ENCODE measurements at regions not wholly inside any gene's neighbourhood (a gene's known extent, or its start where the extent isn't known, plus 50 kb on each side); places are given as distances from the start of the nearest gene placed in this dataset.

GRCh38 chr1:176341656-176342055 is 121.3 kb upstream of the PAPPA2 start:
- no peak overlapping the region for H2BK12ac ChIP-seq (ENCODE audit: low read length)
- no peaks in the 10 kb centered on the region for H3K36me3 ChIP-seq (replicated peaks in 1 of 2; ENCODE audit: control insufficient read depth in 2 of 2, insufficient read depth in 2 of 2, low read length in 2 of 2)
- H3K27me3 ChIP-seq (ENCODE audit: control insufficient read depth in 3 of 3, insufficient read depth in 3 of 3, low read depth in 1 of 3, low read length in 3 of 3) = no peaks in the 10 kb centered on the region
- no peak overlapping the region for H3K23ac ChIP-seq (ENCODE audit: low read depth, low read length, poor library complexity)
- no peak overlapping the region for H3K18ac ChIP-seq (ENCODE audit: low read length)
- H2BK5ac ChIP-seq (ENCODE audit: low read length) = no peak overlapping the region
- no peak overlapping the region for H2AK5ac ChIP-seq (ENCODE audit: low read depth, low read length)
- H3K14ac ChIP-seq (ENCODE audit: low read length) = no peak overlapping the region
- H2AFZ ChIP-seq (ENCODE audit: low read length) = no peak overlapping the region
- no peak overlapping the region for H2BK15ac ChIP-seq (ENCODE audit: low read length)
- DNase-seq (ENCODE audit: low spot score) = no peak
- H4K8ac ChIP-seq (ENCODE audit: low read depth, low read length) = no peak overlapping the region
- no peaks in the 10 kb centered on the region for H3K4me1 ChIP-seq (ENCODE audit: control insufficient read depth in 2 of 2, insufficient read depth in 1 of 2, low read depth in 1 of 2, low read length in 2 of 2)
- H3K9ac ChIP-seq (ENCODE audit: low read depth, low read length, poor library complexity) = no peak overlapping the region
- no peaks in the 10 kb centered on the region for H3K79me1 ChIP-seq (ENCODE audit: low read depth, low read length)
- no peak overlapping the region for H3K4ac ChIP-seq (ENCODE audit: low read length)
- no peak overlapping the region for H3K27ac ChIP-seq (replicated peaks; ENCODE audit: low read length)
- peaks cover 0 to 5% of the 10 kb centered on the region in 2 donors for H3K9me3 ChIP-seq (replicated peaks in 1 of 2; ENCODE audit: control insufficient read depth in 2 of 2, insufficient read depth in 1 of 2, low read depth in 1 of 2, low read length in 2 of 2)
- no peak overlapping the region for H4K91ac ChIP-seq (ENCODE audit: low read depth, low read length, poor library complexity)
- no peak overlapping the region for H2BK120ac ChIP-seq (ENCODE audit: low read depth, low read length)
- H3K4me3 ChIP-seq (ENCODE audit: low read length in 2 of 2) = no peak overlapping the region
- no CpG with 5 or more reads among the region's 3 CpGs for WGBS, 2 donors (ENCODE audit: extremely low coverage in 2 of 2, insufficient read length in 2 of 2, insufficient replicate concordance in 1 of 2)
- no peak overlapping the region for H3K4me2 ChIP-seq (ENCODE audit: insufficient read depth, low read length, poor library complexity, severe bottlenecking)

DNA sequence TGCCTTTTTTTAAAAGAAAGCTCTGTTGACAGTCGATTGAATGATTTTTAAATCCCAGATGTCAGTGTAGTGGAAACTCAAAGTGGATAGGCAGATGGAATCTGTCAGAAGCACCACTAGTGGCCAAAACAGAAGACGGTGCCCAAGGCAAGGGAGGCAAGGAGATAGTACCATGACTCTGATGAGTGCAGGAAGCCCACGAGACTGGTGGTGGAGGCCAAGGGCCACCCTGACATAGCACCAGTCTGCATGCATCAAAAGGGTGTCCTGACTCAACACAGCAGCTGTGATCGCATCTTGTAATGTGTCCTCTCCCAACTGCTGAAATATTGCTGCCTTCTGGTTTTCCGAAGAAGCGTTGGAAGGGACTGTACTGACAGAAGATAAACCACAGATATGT is 124.1 kb upstream of the PAPPA2 start:
- no peak overlapping the region for H2BK120ac ChIP-seq (ENCODE audit: low read depth, low read length)
- no peaks in the 10 kb centered on the region for H3K4me1 ChIP-seq (ENCODE audit: control insufficient read depth in 2 of 2, insufficient read depth in 1 of 2, low read depth in 1 of 2, low read length in 2 of 2)
- no peak overlapping the region for H3K18ac ChIP-seq (ENCODE audit: low read length)
- H3K9me3 ChIP-seq (replicated peaks in 1 of 2; ENCODE audit: control insufficient read depth in 2 of 2, insufficient read depth in 1 of 2, low read depth in 1 of 2, low read length in 2 of 2) = no peaks in the 10 kb centered on the region
- H3K4ac ChIP-seq (ENCODE audit: low read length) = no peak overlapping the region
- H2BK12ac ChIP-seq (ENCODE audit: low read length) = no peak overlapping the region
- H2BK5ac ChIP-seq (ENCODE audit: low read length) = no peak overlapping the region
- H4K91ac ChIP-seq (ENCODE audit: low read depth, low read length, poor library complexity) = no peak overlapping the region
- no peak overlapping the region for H2AK5ac ChIP-seq (ENCODE audit: low read depth, low read length)
- no peaks in the 10 kb centered on the region for H3K79me1 ChIP-seq (ENCODE audit: low read depth, low read length)
- no peak overlapping the region for H3K4me3 ChIP-seq (ENCODE audit: low read length in 2 of 2)
- H3K27ac ChIP-seq (replicated peaks; ENCODE audit: low read length) = no peak overlapping the region
- H3K27me3 ChIP-seq (ENCODE audit: control insufficient read depth in 3 of 3, insufficient read depth in 3 of 3, low read depth in 1 of 3, low read length in 3 of 3) = no peaks in the 10 kb centered on the region
- H2BK15ac ChIP-seq (ENCODE audit: low read length) = no peak overlapping the region
- H3K14ac ChIP-seq (ENCODE audit: low read length) = no peak overlapping the region
- H4K8ac ChIP-seq (ENCODE audit: low read depth, low read length) = no peak overlapping the region
- WGBS, 2 donors (ENCODE audit: extremely low coverage in 2 of 2, insufficient read length in 2 of 2, insufficient replicate concordance in 1 of 2) = no CpG with 5 or more reads among the region's 6 CpGs
- no peaks in the 10 kb centered on the region for H3K36me3 ChIP-seq (replicated peaks in 1 of 2; ENCODE audit: control insufficient read depth in 2 of 2, insufficient read depth in 2 of 2, low read length in 2 of 2)
- H3K9ac ChIP-seq (ENCODE audit: low read depth, low read length, poor library complexity) = no peak overlapping the region
- H3K23ac ChIP-seq (ENCODE audit: low read depth, low read length, poor library complexity) = no peak overlapping the region
- H3K4me2 ChIP-seq (ENCODE audit: insufficient read depth, low read length, poor library complexity, severe bottlenecking) = no peak overlapping the region
- no peak overlapping the region for H2AFZ ChIP-seq (ENCODE audit: low read length)
- DNase-seq (ENCODE audit: low spot score) = no peak

- Histone ChIP-seq H2BK120ac (ENCODE audit: low read depth, low read length) (no peak overlapping the region), H3K27me3 (ENCODE audit: control insufficient read depth in 3 of 3, insufficient read depth in 3 of 3, low read depth in 1 of 3, low read length in 3 of 3) (no peaks in the 10 kb centered on the region), H3K27ac (replicated peaks; ENCODE audit: low read length) (no peak overlapping the region), H3K18ac (ENCODE audit: low read length) (no peak overlapping the region), H3K14ac (ENCODE audit: low read length) (no peak overlapping the region), H3K4me1 (ENCODE audit: control insufficient read depth in 2 of 2, insufficient read depth in 1 of 2, low read depth in 1 of 2, low read length in 2 of 2) (no peaks in the 10 kb centered on the region), H3K4me3 (ENCODE audit: low read length in 2 of 2) (no peak overlapping the region), H2AK5ac (ENCODE audit: low read depth, low read length) (no peak overlapping the region), H2BK12ac (ENCODE audit: low read length) (no peak overlapping the region), H4K8ac (ENCODE audit: low read depth, low read length) (no peak overlapping the region), H3K9ac (ENCODE audit: low read depth, low read length, poor library complexity) (no peak overlapping the region), H2BK5ac (ENCODE audit: low read length) (no peak overlapping the region), H2BK15ac (ENCODE audit: low read length) (no peak overlapping the region), H2AFZ (ENCODE audit: low read length) (no peak overlapping the region), H3K9me3 (replicated peaks in 1 of 2; ENCODE audit: control insufficient read depth in 2 of 2, insufficient read depth in 1 of 2, low read depth in 1 of 2, low read length in 2 of 2) (no peaks in the 10 kb centered on the region), H3K4ac (ENCODE audit: low read length) (no peak overlapping the region), H3K4me2 (ENCODE audit: insufficient read depth, low read length, poor library complexity, severe bottlenecking) (no peak overlapping the region), H3K23ac (ENCODE audit: low read depth, low read length, poor library complexity) (no peak overlapping the region), H3K36me3 (replicated peaks in 1 of 2; ENCODE audit: control insufficient read depth in 2 of 2, insufficient read depth in 2 of 2, low read length in 2 of 2) (no peaks in the 10 kb centered on the region), H4K91ac (ENCODE audit: low read depth, low read length, poor library complexity) (no peak overlapping the region), H3K79me1 (ENCODE audit: low read depth, low read length) (no peaks in the 10 kb centered on the region)
- WGBS, 2 donors (ENCODE audit: extremely low coverage in 2 of 2, insufficient read length in 2 of 2, insufficient replicate concordance in 1 of 2) = no CpG with 5 or more reads among the region's 3 CpGs
- no peak for DNase-seq (ENCODE audit: low spot score)
Measured at GRCh38 chr1:176330782-176331181, 123.7 kb upstream of the COP1 start.

GRCh38 chr1:176325664-176326063 is 118.6 kb upstream of the COP1 start:
- Histone ChIP-seq H4K8ac (ENCODE audit: low read depth, low read length) (no peak overlapping the region), H3K36me3 (replicated peaks in 1 of 2; ENCODE audit: control insufficient read depth in 2 of 2, insufficient read depth in 2 of 2, low read length in 2 of 2) (no peaks in the 10 kb centered on the region), H2AFZ (ENCODE audit: low read length) (no peak overlapping the region), H3K18ac (ENCODE audit: low read length) (no peak overlapping the region), H3K9me3 (replicated peaks in 1 of 2; ENCODE audit: control insufficient read depth in 2 of 2, insufficient read depth in 1 of 2, low read depth in 1 of 2, low read length in 2 of 2) (no peaks in the 10 kb centered on the region), H2BK120ac (ENCODE audit: low read depth, low read length) (no peak overlapping the region), H2BK15ac (ENCODE audit: low read length) (no peak overlapping the region), H3K4me1 (ENCODE audit: control insufficient read depth in 2 of 2, insufficient read depth in 1 of 2, low read depth in 1 of 2, low read length in 2 of 2) (no peaks in the 10 kb centered on the region), H3K4me2 (ENCODE audit: insufficient read depth, low read length, poor library complexity, severe bottlenecking) (no peak overlapping the region), H3K14ac (ENCODE audit: low read length) (no peak overlapping the region), H3K9ac (ENCODE audit: low read depth, low read length, poor library complexity) (no peak overlapping the region), H3K27ac (replicated peaks; ENCODE audit: low read length) (no peak overlapping the region), H3K27me3 (ENCODE audit: control insufficient read depth in 3 of 3, insufficient read depth in 3 of 3, low read depth in 1 of 3, low read length in 3 of 3) (no peaks in the 10 kb centered on the region), H3K4me3 (ENCODE audit: low read length in 2 of 2) (no peak overlapping the region), H3K4ac (ENCODE audit: low read length) (no peak overlapping the region), H3K23ac (ENCODE audit: low read depth, low read length, poor library complexity) (no peak overlapping the region), H2BK12ac (ENCODE audit: low read length) (no peak overlapping the region), H2AK5ac (ENCODE audit: low read depth, low read length) (no peak overlapping the region), H3K79me1 (ENCODE audit: low read depth, low read length) (no peaks in the 10 kb centered on the region), H4K91ac (ENCODE audit: low read depth, low read length, poor library complexity) (no peak overlapping the region), H2BK5ac (ENCODE audit: low read length) (no peak overlapping the region)
- DNase-seq (ENCODE audit: low spot score) = no peak
- no CpG with 5 or more reads among the region's 1 CpG for WGBS, 2 donors (ENCODE audit: extremely low coverage in 2 of 2, insufficient read length in 2 of 2, insufficient replicate concordance in 1 of 2)

All from neuronal stem cell (in vitro differentiated cells).